Stomach (tissue), 4 donors: ENCODE measurements at regions not wholly inside any gene's neighbourhood (a gene's known extent, or its start where the extent isn't known, plus 50 kb on each side); places are given as distances from the start of the nearest gene placed in this dataset.

Experiments
- EP300 ChIP-seq: sonication (generic); formaldehyde crosslinking; IDR thresholded peaks from one replicate; pipeline ENCODE4 v1.6.1; 2017; ENCODE audit warnings: antibody characterized with exemption
- POLR2A ChIP-seq, 4 donors: fragments of 450-650 bp; IDR thresholded peaks; one replicate each; pipeline ENCODE4 v1.6.1; 2016; ENCODE audit warnings: antibody characterized with exemption in 4 of 4, control low read depth in 2 of 4, mild to moderate bottlenecking in 1 of 4, moderate library complexity in 1 of 4
- TF ChIP-seq, protein P1 (sequence below), 7 experiments: fragments of 450-650 bp in 4 of 7; fragments of 200-600 bp in 3 of 7; sonication (generic) in 3 of 7; IDR thresholded peaks; one replicate each; pipeline ENCODE4 v1.5.1; 2016 to 2019; ENCODE audit warnings: antibody characterized with exemption in 7 of 7, control low read depth in 2 of 7, mild to moderate bottlenecking in 1 of 7

DNA sequence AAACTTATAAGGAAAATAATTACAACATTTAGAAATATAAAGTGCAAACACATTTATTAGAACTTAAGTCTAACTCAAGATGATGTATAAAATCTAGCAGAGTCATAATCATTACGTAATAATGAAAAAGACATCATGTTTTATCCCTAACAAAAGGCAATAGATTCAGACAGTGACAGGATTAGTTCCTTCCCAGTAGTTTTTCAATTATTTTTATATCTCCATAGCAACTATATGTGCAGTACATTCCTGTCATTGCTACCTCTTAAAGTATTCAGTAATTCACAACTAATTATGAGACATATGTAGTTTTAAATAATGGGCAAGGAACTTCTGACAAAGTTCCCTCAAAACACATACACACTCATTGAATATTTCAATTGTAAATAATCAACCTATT is 687.9 kb downstream of the CCDC85A start:
- TF ChIP-seq, protein P1, sequence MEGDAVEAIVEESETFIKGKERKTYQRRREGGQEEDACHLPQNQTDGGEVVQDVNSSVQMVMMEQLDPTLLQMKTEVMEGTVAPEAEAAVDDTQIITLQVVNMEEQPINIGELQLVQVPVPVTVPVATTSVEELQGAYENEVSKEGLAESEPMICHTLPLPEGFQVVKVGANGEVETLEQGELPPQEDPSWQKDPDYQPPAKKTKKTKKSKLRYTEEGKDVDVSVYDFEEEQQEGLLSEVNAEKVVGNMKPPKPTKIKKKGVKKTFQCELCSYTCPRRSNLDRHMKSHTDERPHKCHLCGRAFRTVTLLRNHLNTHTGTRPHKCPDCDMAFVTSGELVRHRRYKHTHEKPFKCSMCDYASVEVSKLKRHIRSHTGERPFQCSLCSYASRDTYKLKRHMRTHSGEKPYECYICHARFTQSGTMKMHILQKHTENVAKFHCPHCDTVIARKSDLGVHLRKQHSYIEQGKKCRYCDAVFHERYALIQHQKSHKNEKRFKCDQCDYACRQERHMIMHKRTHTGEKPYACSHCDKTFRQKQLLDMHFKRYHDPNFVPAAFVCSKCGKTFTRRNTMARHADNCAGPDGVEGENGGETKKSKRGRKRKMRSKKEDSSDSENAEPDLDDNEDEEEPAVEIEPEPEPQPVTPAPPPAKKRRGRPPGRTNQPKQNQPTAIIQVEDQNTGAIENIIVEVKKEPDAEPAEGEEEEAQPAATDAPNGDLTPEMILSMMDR (IDR thresholded peaks at IDR 0.05): no peak
- TF ChIP-seq POLR2A (IDR thresholded peaks at IDR 0.05) (no peak), EP300 (no peak)
